MM.1S (cell line): ENCODE measurements at regions not wholly inside any gene's neighbourhood (a gene's known extent, or its start where the extent isn't known, plus 50 kb on each side); places are given as distances from the start of the nearest gene placed in this dataset.

Experiments
- EZH2 ChIP-seq: fragments of 300-600 bp; sonication (generic); optimal IDR thresholded peaks from 2 replicates; pipeline ENCODE3; 2017; ENCODE audit warnings: low read depth, mild to moderate bottlenecking, antibody characterized with exemption, low read length, mixed read lengths
- EZH2phosphoT487 ChIP-seq: fragments of 300-600 bp; sonication (generic); IDR thresholded peaks from 2 replicates; pipeline ENCODE4 v1.6.1; 2018; ENCODE audit warnings: antibody characterized with exemption, low read length
- TF ChIP-seq, protein P1 (sequence below): fragments of 300-600 bp; sonication (generic); IDR thresholded peaks from 2 replicates; pipeline ENCODE4 v1.5.1; 2016; ENCODE audit warnings: antibody characterized with exemption, low read length, mixed read lengths

GRCh38 chr10:112083472-112083871 lies 100.1 kb downstream of the GPAM start:
- TF ChIP-seq, protein P1, sequence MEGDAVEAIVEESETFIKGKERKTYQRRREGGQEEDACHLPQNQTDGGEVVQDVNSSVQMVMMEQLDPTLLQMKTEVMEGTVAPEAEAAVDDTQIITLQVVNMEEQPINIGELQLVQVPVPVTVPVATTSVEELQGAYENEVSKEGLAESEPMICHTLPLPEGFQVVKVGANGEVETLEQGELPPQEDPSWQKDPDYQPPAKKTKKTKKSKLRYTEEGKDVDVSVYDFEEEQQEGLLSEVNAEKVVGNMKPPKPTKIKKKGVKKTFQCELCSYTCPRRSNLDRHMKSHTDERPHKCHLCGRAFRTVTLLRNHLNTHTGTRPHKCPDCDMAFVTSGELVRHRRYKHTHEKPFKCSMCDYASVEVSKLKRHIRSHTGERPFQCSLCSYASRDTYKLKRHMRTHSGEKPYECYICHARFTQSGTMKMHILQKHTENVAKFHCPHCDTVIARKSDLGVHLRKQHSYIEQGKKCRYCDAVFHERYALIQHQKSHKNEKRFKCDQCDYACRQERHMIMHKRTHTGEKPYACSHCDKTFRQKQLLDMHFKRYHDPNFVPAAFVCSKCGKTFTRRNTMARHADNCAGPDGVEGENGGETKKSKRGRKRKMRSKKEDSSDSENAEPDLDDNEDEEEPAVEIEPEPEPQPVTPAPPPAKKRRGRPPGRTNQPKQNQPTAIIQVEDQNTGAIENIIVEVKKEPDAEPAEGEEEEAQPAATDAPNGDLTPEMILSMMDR = no peak
- TF ChIP-seq EZH2 (no peak), EZH2phosphoT487 (no peak)
